GM12891 (cell line): ENCODE measurements at regions not wholly inside any gene's neighbourhood (a gene's known extent, or its start where the extent isn't known, plus 50 kb on each side); places are given as distances from the start of the nearest gene placed in this dataset.
"Not testable (repeated sequence)": the region's sequence is repeated elsewhere in the genome, so short reads cannot be mapped to it uniquely, and the experiment has no call there.

ENCODE experiments used
- DNase-seq: peaks from one replicate; pipeline ENCODE4 v3.0.0; 2011; ENCODE audit warnings: low spot score; ENCODE audit not compliant: insufficient read length
- FAIRE-seq: peaks from 2 replicates; lab custom pipeline; 2011; peaks lifted over from hg19 to GRCh38; lab: Jason Lieb, UNC
- PAX5 ChIP-seq: IDR thresholded peaks from 2 replicates; pipeline ENCODE4 v1.6.1; 2011; ENCODE audit warnings: low read length, moderate library complexity, mild to moderate bottlenecking; ENCODE audit not compliant: insufficient read depth, severe bottlenecking
- POLR2A ChIP-seq: IDR thresholded peaks from 2 replicates; pipeline ENCODE4 v1.6.1; 2011; ENCODE audit warnings: low read depth, low read length, control low read depth
- POLR2AphosphoS5 ChIP-seq: IDR thresholded peaks from 2 replicates; pipeline ENCODE4 v1.6.1; 2011; ENCODE audit warnings: low read depth, low read length, control low read depth
- POU2F2 ChIP-seq: IDR thresholded peaks from 2 replicates; pipeline ENCODE4 v1.6.1; 2011; ENCODE audit warnings: low read depth, mild to moderate bottlenecking, control low read depth, low read length, moderate library complexity
- SPI1 ChIP-seq: IDR thresholded peaks from 2 replicates; pipeline ENCODE4 v1.6.1; 2011; ENCODE audit warnings: low read depth, low read length, control low read depth
- TAF1 ChIP-seq: IDR thresholded peaks from 2 replicates; pipeline ENCODE4 v1.6.1; 2011; ENCODE audit warnings: low read depth, low read length, control low read depth

- TF ChIP-seq POLR2AphosphoS5 (no peak), TAF1 (no peak), PAX5 (no peak), POLR2A (no peak), SPI1 (no peak), POU2F2 (no peak)
- DNase-seq (no peak), FAIRE-seq (peak; percentile 47)
Observed at GRCh38 chr9:30075451-30076199, 2308.8 kb upstream of the ACO1 start.

GRCh38 chr9:30078195-30078594 lies 2306.2 kb upstream of the ACO1 start:
- FAIRE-seq = no peak
- TF ChIP-seq SPI1 (no peak), POLR2AphosphoS5 (no peak), POLR2A (no peak), POU2F2 (no peak), PAX5 (no peak), TAF1 (no peak)
- DNase-seq = no peak

- TF ChIP-seq TAF1 (no peak), PAX5 (no peak), POU2F2 (no peak), POLR2A (no peak), SPI1 (no peak), POLR2AphosphoS5 (no peak)
- no peak for DNase-seq
- no peak for FAIRE-seq
Observed at GRCh38 chr9:30089428-30089827, 2295.0 kb upstream of the ACO1 start.

- DNase-seq (no peak), FAIRE-seq (no peak)
- TF ChIP-seq POU2F2 = no peak
- TF ChIP-seq SPI1 = no peak
- TF ChIP-seq POLR2A = no peak
- no peak for TF ChIP-seq TAF1
- TF ChIP-seq PAX5 = no peak
- TF ChIP-seq POLR2AphosphoS5 = no peak
Observed at GRCh38 chr9:30103647-30104394, 2280.6 kb upstream of the ACO1 start.

- not testable (repeated sequence) for DNase-seq
Observed at GRCh38 chr9:30107134-30107533, 2277.3 kb upstream of the ACO1 start.

GRCh38 chr9:30116673-30117217 lies 2267.7 kb upstream of the ACO1 start:
- DNase-seq (no peak), FAIRE-seq (no peak)
- TF ChIP-seq SPI1 = no peak
- no peak for TF ChIP-seq POLR2A
- TF ChIP-seq PAX5 = no peak
- no peak for TF ChIP-seq TAF1
- TF ChIP-seq POLR2AphosphoS5 = no peak
- TF ChIP-seq POU2F2 = no peak

More at GRCh38 chr9:30107134-30107533, 2277.3 kb upstream of the ACO1 start:
- not testable (repeated sequence) for FAIRE-seq

GRCh38 chr9:30120666-30121065 lies 2263.8 kb upstream of the ACO1 start:
- no peak for DNase-seq

GRCh38 chr9:30121611-30122010 lies 2262.8 kb upstream of the ACO1 start:
- FAIRE-seq = no peak
- no peak for DNase-seq
- no peak for TF ChIP-seq POU2F2

More at GRCh38 chr9:30120666-30121065, 2263.8 kb upstream of the ACO1 start:
- TF ChIP-seq POLR2AphosphoS5 = no peak
- TF ChIP-seq PAX5 = no peak
- no peak for TF ChIP-seq POU2F2
- no peak for TF ChIP-seq SPI1
- no peak for TF ChIP-seq POLR2A
- TF ChIP-seq TAF1 = no peak
- no peak for FAIRE-seq

- DNase-seq (no peak), FAIRE-seq (no peak)
- TF ChIP-seq POU2F2 = no peak
- no peak for TF ChIP-seq POLR2A
- no peak for TF ChIP-seq PAX5
- no peak for TF ChIP-seq SPI1
- TF ChIP-seq TAF1 = no peak
- no peak for TF ChIP-seq POLR2AphosphoS5
Observed at GRCh38 chr9:30125881-30126280, 2258.6 kb upstream of the ACO1 start.

- no peak for DNase-seq
- no peak for FAIRE-seq
- TF ChIP-seq POU2F2 = no peak
- no peak for TF ChIP-seq POLR2AphosphoS5
- TF ChIP-seq TAF1 = no peak
Observed at GRCh38 chr9:30127371-30127770, 2257.1 kb upstream of the ACO1 start.

- FAIRE-seq (no peak), DNase-seq (no peak)
- no peak for TF ChIP-seq PAX5
- no peak for TF ChIP-seq POU2F2
- TF ChIP-seq POLR2A = no peak
- no peak for TF ChIP-seq TAF1
- TF ChIP-seq POLR2AphosphoS5 = no peak
- no peak for TF ChIP-seq SPI1
Observed at GRCh38 chr9:30140407-30140806, 2244.0 kb upstream of the ACO1 start.
